GM23338 (cell line): ENCODE measurements at regions not wholly inside any gene's neighbourhood (a gene's known extent, or its start where the extent isn't known, plus 50 kb on each side); places are given as distances from the start of the nearest gene placed in this dataset.

Experiments
- ATAC-seq: fragments of 200-7000 bp; cut with Tn5 transposase; 3 replicates; pipeline ENCODE4 v1.9.1; 2020
- DNase-seq: peaks from one replicate; pipeline ENCODE4 v3.0.0-alpha.2; 2015; ENCODE audit warnings: low spot score
- H2AFZ ChIP-seq: fragments of 200-600 bp; sonication (generic); 2 replicates; pipeline ENCODE4 v1.8.0; 2016; ENCODE audit warnings: antibody characterized with exemption, mild to moderate bottlenecking, moderate library complexity
- H3F3A ChIP-seq: fragments of 200-600 bp; sonication (generic); replicated peaks from 2 replicates; pipeline ENCODE4 v1.8.0; 2017; ENCODE audit warnings: antibody characterized with exemption, mixed run types, low read depth
- H3K27ac ChIP-seq: fragments of 200-600 bp; sonication (generic); 2 replicates; pipeline ENCODE4 v1.6.1; 2016; ENCODE audit warnings: low read depth
- H3K27me3 ChIP-seq: fragments of 200-600 bp; sonication (generic); 2 replicates; pipeline ENCODE4 v1.8.0; 2016; ENCODE audit warnings: mild to moderate bottlenecking, mixed run types, moderate library complexity; ENCODE audit not compliant: insufficient read depth
- H3K36me3 ChIP-seq: fragments of 200-600 bp; sonication (generic); 2 replicates; pipeline ENCODE4 v1.8.0; 2016; ENCODE audit warnings: mild to moderate bottlenecking; ENCODE audit not compliant: insufficient read depth
- H3K4me1 ChIP-seq: fragments of 200-600 bp; sonication (generic); 2 replicates; pipeline ENCODE4 v1.8.0; 2016; ENCODE audit warnings: mild to moderate bottlenecking, moderate library complexity; ENCODE audit not compliant: insufficient read depth
- H3K4me2 ChIP-seq: fragments of 200-600 bp; sonication (generic); 2 replicates; pipeline ENCODE4 v1.7.1; 2017; ENCODE audit warnings: mixed run types
- H3K4me3 ChIP-seq: fragments of 200-600 bp; sonication (generic); 2 replicates; pipeline ENCODE4 v1.6.1; 2016; ENCODE audit warnings: mixed run types
- H3K79me2 ChIP-seq: fragments of 200-600 bp; sonication (generic); replicated peaks from 2 replicates; pipeline ENCODE4 v1.8.0; 2017; ENCODE audit warnings: mild to moderate bottlenecking; ENCODE audit not compliant: insufficient read depth
- H3K9me2 ChIP-seq: fragments of 200-600 bp; sonication (generic); 2 replicates; pipeline ENCODE4 v1.8.0; 2017; ENCODE audit not compliant: insufficient read depth
- H4K20me1 ChIP-seq: fragments of 200-600 bp; sonication (generic); replicated peaks from 2 replicates; pipeline ENCODE4 v1.8.0; 2017; ENCODE audit warnings: mild to moderate bottlenecking; ENCODE audit not compliant: insufficient read depth
- H3K27ac Mint-ChIP-seq: 2 replicates; pipeline ENCODE4 v1.8.0; 2020; ENCODE audit warnings: inconsistent platforms, mild to moderate bottlenecking, moderate library complexity, mixed read lengths
- H3K27me3 Mint-ChIP-seq: 3 replicates; pipeline ENCODE4 v1.8.0; 2022; ENCODE audit warnings: low read depth, mild to moderate bottlenecking, moderate library complexity, mixed read lengths, inconsistent platforms; ENCODE audit not compliant: insufficient read depth, poor library complexity
- H3K36me3 Mint-ChIP-seq: 3 replicates; pipeline ENCODE4 v1.8.0; 2021; ENCODE audit warnings: low read depth, mild to moderate bottlenecking, inconsistent platforms, moderate library complexity, mixed read lengths
- H3K4me1 Mint-ChIP-seq: 3 replicates; pipeline ENCODE4 v1.8.0; 2020; ENCODE audit warnings: mild to moderate bottlenecking, inconsistent platforms, mixed read lengths
- H3K4me3 Mint-ChIP-seq: 3 replicates; pipeline ENCODE4 v1.8.0; 2021; ENCODE audit warnings: moderate library complexity, mild to moderate bottlenecking, inconsistent platforms, mixed read lengths
- H3K9me3 Mint-ChIP-seq: 3 replicates; pipeline ENCODE4 v1.8.0; 2020; ENCODE audit warnings: moderate library complexity, mild to moderate bottlenecking, inconsistent platforms, mixed read lengths
- ETS1 ChIP-seq: IDR thresholded peaks from 2 replicates; pipeline ENCODE4 v1.6.1; 2016; ENCODE audit warnings: antibody characterized with exemption
- EZH2phosphoT487 ChIP-seq: fragments of 200-600 bp; sonication (generic); IDR thresholded peaks from one replicate; pipeline ENCODE4 v1.8.1; 2018; ENCODE audit warnings: antibody characterized with exemption; ENCODE audit not compliant: unreplicated experiment
- JUNB ChIP-seq: IDR thresholded peaks from one replicate; pipeline ENCODE4 v1.6.1; 2016; ENCODE audit warnings: antibody characterized with exemption; ENCODE audit not compliant: unreplicated experiment
- POLR2AphosphoS5 ChIP-seq: IDR thresholded peaks from 2 replicates; pipeline ENCODE4 v1.6.1; 2016; ENCODE audit warnings: antibody characterized with exemption, low read depth
- STAT1 ChIP-seq: IDR thresholded peaks from one replicate; pipeline ENCODE4 v1.6.1; 2016; ENCODE audit warnings: antibody characterized with exemption; ENCODE audit not compliant: unreplicated experiment
- ZNF114 ChIP-seq: fragments of 250-450 bp; sonication (Bioruptor Pico); IDR thresholded peaks from 2 replicates; pipeline ENCODE4 v1.5.0; 2020; ENCODE audit warnings: mild to moderate bottlenecking, moderate library complexity
- ZNF331 ChIP-seq: fragments of 250-450 bp; sonication (Bioruptor Pico); IDR thresholded peaks from 2 replicates; pipeline ENCODE4 v1.5.0; 2020; ENCODE audit warnings: low read depth, mild to moderate bottlenecking, moderate library complexity
- ZNF462 ChIP-seq: fragments of 250-450 bp; sonication (Bioruptor Pico); IDR thresholded peaks from 2 replicates; pipeline ENCODE4 v1.5.0; 2020; ENCODE audit warnings: mild to moderate bottlenecking, moderate library complexity
- TF ChIP-seq, protein P1 (sequence below), 2 experiments: fragments of 200-600 bp in 1 of 2; sonication (generic) in 1 of 2; conservative IDR thresholded peaks; 2 replicates each; pipeline versions ENCODE4 v1.5.1 to v1.6.1; 2016 to 2017; ENCODE audit warnings: antibody characterized with exemption in 2 of 2, low read depth in 2 of 2, mild to moderate bottlenecking in 2 of 2, moderate library complexity in 1 of 2

- Histone ChIP-seq H2AFZ (no peak overlapping the region), H3K79me2 (no peaks in the 10 kb centered on the region), H3K4me3 (no peak overlapping the region), H3K4me1 (no peaks in the 10 kb centered on the region), H3F3A (no peaks in the 10 kb centered on the region), H3K36me3 (no peaks in the 10 kb centered on the region), H3K9me2 (no peaks in the 10 kb centered on the region), H3K27me3 (no peaks in the 10 kb centered on the region), H3K27ac (no peak overlapping the region), H4K20me1 (no peaks in the 10 kb centered on the region), H3K4me2 (no peak overlapping the region)
- Mint-ChIP-seq H3K27ac (no peak overlapping the region), H3K9me3 (no peaks in the 10 kb centered on the region), H3K4me3 (no peak overlapping the region), H3K4me1 (no peaks in the 10 kb centered on the region), H3K27me3 (no peaks in the 10 kb centered on the region), H3K36me3 (no peaks in the 10 kb centered on the region)
- ATAC-seq, result no peak
- no peak for DNase-seq
- TF ChIP-seq JUNB, result no peak
- TF ChIP-seq, protein P1, sequence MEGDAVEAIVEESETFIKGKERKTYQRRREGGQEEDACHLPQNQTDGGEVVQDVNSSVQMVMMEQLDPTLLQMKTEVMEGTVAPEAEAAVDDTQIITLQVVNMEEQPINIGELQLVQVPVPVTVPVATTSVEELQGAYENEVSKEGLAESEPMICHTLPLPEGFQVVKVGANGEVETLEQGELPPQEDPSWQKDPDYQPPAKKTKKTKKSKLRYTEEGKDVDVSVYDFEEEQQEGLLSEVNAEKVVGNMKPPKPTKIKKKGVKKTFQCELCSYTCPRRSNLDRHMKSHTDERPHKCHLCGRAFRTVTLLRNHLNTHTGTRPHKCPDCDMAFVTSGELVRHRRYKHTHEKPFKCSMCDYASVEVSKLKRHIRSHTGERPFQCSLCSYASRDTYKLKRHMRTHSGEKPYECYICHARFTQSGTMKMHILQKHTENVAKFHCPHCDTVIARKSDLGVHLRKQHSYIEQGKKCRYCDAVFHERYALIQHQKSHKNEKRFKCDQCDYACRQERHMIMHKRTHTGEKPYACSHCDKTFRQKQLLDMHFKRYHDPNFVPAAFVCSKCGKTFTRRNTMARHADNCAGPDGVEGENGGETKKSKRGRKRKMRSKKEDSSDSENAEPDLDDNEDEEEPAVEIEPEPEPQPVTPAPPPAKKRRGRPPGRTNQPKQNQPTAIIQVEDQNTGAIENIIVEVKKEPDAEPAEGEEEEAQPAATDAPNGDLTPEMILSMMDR (conservative IDR thresholded peaks at IDR 0.05; ENCODE audit: low read depth in 2 of 2), result no peak
- no peak for TF ChIP-seq POLR2AphosphoS5
- no peak for TF ChIP-seq ZNF331 (CRISPR knock-in tag)
- no peak for TF ChIP-seq ZNF114 (CRISPR knock-in tag)
- no peak for TF ChIP-seq STAT1
- TF ChIP-seq EZH2phosphoT487, result no peak
- TF ChIP-seq ETS1, result no peak
- no peak for TF ChIP-seq ZNF462 (CRISPR knock-in tag)
Observed at GRCh38 chr13:53215563-53215962, 186.9 kb downstream of the OLFM4 start.
